NK-92 (cell line): ENCODE measurements at regions not wholly inside any gene's neighbourhood (a gene's known extent, or its start where the extent isn't known, plus 50 kb on each side); places are given as distances from the start of the nearest gene placed in this dataset.

Experiments
- DNase-seq: peaks from one replicate; lab custom pipeline; 2025; ENCODE audit not compliant: unreplicated experiment; lab: John Stamatoyannopoulos, UW

DNA sequence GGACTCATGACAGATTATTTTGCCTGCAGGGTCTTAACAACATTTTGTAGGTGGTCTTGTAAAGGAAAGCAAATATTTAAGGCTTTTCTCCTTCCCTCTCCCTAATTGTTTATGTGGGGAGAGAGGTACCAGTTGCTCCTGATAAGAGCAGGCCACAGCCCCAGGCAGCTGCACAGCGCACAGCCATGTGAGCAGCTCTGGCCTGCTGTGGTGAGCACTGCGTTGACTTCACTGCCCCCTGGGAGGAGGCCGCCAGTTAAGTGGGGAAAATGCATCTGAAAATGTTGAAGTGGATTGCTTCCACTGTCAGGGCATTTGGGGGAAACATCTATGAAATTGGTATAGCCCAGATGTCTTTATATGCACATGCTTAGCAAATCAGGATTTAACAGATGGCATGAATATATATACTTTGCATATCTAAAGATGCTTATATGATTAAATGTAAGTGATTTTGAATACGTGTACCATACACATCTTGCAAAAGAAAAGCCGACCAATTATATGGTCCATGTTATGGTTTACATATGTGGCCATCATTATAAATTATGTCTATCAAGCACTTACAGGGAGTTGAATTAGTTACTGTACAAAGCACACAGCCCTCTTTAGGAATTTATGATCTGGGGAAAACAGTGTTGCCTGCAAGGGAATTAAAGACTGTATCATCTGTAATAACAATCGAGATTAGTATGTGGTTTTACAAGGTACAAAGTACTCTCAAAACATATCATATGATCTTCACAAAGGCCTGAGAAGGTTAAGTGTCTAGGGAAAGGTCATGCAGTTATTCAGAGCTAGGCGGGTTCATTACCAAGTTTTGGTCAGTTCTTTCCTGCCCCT is 132.1 kb downstream of the RHOU start:
- DNase-seq: no peak

DNA sequence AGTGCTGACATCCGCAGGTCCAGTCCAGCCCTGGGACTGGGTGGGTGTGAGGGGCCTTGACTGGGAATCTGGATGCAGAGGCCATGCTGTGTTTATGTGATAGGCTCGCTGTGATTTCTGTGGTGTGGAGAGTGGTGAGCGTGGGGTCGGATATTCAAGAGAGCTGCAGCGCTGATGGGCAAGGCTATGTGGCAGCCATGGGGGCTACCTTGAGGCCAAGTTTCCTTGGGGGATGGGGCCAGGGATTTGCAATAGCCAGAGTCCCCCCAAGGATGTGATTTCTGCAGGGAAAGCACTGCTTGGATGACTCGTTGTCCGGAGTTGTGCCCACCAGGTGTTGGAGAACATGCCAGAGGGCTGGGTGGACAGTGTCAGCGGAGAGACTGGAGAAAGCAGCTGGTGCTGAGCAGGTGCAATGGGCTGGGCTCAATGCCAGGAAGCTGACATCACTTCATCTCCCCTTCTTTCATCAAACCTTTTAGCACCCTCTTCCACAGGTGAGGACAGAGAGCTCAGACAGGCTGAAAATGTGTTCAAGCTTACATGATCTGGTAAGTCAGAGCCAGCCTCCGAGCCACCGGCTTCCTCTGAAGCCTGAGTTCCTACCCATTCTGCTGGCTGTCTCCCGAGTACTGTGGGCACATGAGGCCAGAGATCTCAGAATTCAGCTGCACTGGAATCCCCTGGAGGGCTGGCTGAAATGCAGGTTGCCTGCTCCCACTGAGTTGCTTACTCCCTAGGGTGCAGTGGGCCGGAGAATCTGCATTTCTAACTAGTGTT is 132.9 kb downstream of the RHOU start:
- no peak for DNase-seq

DNA sequence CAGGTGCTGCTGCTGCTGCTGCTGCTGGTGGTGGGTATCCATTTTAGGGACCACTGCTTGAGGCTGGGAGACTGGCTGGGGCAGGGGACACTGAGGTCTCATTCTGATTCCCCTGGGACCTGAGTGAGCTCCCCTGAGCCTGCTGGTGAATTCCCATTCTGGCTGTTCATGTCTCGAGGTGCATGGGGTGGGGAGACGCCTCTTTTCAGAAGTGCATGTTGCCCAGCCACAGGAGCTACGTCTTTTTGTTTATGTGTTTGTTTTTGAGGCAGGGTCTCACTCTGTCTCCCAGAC is 133.4 kb downstream of the RHOU start:
- no peak for DNase-seq

DNA sequence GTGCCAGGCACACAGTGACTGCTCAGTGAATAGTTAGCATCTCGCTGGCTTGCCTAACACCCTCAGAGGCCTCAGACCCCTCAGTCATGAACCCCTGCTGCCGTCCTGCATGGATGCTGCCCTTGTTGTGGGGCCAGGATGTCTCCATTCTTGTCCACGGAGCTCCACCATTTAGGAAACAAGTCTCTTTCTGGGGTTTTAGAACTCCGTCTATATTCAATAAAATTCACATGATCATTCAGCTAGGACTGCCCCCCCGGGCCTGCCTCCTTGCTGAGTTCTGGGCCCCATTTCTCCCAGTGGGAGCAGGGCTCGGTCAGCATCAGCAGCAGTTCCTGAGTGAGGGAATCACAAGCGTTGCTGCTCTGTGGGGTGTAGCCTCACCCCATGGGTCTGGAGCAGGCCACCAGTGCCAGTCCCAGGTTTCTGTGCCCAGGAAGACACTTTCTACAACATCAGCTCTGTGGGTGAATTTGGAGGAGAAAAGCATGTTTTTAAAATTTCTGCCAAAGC is 134.1 kb downstream of the RHOU start:
- DNase-seq: no peak

DNA sequence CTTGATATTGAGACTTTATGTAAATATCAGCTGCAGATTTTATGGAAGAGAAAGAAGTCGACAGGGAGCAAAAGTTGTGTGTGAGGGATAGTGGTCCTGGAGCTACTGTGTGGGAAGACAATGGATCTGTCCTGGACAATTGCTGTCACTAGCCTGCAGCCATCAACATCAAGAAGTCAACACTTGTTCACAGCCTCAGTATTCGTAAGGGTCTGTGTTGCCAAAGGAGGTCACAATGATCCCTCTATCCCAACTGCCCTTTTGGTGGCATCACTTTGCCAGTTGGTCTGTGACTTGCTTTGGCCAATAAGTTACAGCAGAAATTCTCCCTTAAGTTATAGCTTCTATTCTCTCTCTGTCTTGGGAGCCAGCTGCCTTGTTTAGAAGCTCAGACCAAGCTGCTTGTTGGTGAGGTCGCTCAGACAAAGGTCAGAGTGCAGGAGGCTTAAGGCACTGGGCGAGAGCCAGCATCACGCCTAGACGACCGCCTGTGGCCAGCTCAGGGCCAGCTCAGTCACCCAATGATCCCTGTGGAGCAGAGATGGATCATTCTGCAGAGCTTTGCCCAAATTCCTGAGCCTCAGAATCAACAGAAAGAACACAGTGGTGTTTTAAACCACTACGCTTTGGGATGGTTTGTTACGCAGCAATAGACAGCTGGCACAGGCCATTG is 134.9 kb downstream of the RHOU start:
- DNase-seq: no peak

DNA sequence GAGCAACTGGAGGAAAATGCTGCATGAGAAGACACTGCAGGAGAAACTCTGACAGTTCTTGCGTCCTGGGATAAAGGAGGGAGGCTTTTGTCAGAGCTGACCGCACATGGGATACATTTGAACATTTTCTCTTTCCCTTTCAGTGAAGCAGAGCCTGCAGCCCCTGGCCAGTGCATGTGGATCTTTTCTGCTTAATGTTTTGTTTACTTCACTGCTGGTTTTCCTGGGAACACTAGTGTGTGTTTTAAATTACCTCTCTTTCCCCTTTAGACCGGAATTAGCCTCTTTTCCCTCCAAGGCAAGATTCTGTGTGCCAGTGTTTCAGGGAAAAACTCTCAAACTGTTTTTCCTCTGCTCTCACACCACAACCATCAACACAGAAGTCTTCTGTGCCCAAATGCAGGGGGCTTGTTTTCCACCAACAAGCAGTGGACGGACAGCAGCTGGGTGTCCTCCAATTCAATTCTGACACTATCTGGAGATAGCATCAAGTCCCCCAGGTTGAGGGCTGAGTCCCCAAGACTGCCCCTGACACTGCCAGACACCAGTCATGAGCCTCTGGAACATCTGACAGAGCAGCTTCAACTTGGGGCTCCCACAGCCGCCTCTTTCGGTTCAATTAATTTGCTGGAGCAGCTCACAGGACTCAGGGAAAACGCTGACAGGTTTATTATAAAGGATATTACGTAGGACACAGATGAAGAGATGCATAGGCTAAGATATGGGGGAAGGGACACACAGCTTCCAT is 136.2 kb downstream of the RHOU start:
- no peak for DNase-seq

DNA sequence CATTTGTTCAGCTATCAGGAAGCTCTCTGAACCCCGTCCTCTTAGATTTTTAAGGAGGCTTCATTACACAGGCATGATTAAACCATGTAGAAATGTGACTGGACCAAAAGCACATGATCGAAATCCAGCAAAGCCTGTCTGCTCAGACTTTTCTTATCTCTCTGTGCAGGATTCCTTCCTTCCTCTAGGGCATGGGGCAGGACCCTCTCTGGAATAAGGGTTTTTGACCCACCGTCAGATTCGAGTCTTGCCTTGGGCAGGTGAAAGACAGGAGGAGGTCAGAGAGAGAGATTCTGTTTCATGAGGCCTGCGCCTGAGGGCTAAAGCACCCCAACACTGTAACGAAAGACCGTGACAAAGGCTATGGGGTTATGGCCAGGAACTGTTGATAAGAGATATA is 136.8 kb downstream of the RHOU start:
- no peak for DNase-seq

DNA sequence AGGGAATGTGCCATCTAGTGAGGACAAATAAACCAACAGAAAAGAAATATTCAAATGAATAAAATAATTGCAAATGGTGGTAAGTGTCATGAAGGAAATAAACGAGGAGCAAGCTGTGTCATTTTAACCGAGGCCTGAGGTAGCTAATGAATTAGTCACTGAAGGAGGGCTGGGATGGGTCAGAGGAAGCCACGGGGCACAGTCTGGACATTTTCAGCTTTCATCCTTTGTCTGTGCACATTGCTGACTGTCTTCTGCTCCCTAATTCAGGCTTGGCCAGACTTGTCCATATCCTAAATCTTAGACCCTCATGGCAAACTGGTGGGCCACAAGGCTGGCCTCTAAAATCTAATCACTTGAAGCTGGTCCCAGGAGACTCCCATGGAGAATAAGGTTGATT is 138.4 kb downstream of the RHOU start:
- no peak for DNase-seq

DNA sequence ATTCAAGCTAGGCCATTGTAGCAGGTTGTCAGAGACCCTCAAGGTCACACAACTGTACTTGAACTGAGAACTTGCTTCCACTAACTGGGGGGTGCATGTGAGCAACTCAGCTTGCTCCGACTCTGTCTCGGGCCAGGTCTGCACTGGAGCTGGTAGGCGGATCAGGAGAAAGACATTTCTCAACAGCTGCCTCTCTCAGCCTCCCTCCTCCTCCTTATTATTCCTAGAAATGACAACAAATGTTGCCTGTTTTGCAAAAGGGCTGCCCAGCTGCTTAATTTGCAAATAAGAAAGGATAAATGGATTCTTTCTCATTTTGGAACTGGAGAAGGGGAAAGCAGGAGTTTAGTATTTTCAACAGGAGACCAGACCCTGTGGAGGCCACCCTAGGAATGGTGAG is 140.5 kb downstream of the RHOU start:
- no peak for DNase-seq

DNA sequence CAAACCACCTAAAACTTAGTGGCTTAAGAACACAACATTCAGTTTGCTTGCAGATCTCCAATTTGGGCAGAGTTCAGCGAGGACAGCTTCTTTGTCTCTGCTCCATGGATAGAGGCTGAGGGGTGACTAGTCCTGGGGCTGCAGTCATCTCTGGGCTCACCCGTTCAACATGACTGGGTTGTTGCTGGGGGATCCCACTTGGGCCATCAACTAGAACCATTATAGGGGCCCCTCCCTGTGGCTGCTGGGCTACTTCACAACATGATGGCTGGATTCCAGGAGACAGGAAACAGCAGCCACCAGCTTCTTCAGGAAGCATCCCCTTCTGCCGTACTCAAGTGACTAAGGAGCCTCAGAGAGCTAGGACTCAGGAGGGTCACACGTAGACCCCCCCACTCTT is 140.9 kb downstream of the RHOU start:
- DNase-seq: no peak

DNA sequence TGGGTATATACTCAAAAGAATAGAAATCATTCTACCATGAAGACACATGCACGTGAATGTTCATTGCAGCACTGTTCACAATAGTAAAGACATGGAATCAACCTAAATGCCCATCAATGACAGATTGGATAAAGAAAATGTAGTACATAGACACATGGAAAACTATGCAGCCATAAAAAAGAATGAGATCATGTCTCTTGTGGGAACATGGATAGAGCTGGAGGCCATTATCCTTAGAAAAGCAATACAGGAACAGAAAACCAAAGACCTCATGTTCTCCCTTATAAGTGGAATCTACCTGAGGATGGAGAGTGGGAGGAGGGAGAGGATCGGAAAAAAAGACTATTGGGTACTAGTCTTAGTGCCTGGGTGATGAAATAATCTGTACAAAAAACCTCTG is 143.9 kb downstream of the RHOU start:
- no peak for DNase-seq

DNA sequence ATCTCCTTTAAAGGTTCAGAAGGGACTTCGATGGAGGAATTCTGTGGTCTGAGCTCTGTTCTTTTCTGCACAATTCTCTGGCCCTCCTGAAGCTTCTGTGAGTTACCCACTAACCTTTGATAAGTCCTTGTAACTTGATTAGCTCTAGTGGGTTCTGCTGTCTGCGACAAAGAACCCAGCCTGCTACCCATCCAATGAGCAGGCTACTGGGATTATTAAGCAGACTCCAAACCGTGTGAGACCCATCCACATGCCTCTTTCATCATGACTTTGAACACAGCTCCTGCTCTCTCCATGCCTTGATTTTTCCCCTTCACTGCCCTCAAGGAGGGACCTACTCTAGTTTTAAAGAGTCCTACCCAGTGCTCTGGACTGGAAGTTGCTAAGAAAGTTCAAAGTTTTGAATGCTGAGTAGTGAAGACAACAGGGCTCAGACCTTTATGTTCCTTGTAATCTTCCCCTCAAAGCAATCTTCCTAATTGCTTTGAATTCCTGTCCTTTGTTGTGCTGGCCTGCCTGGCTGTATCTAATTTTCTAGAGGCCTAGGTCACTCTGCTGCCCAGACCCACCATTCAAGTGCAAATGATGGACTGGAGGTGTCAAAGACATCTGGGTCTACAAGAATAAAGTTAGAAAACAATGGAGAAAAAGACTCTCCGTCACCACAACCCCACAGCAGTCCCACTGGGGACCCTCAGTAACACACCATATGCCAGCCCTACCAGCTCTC is 146.9 kb downstream of the RHOU start:
- DNase-seq: no peak

DNA sequence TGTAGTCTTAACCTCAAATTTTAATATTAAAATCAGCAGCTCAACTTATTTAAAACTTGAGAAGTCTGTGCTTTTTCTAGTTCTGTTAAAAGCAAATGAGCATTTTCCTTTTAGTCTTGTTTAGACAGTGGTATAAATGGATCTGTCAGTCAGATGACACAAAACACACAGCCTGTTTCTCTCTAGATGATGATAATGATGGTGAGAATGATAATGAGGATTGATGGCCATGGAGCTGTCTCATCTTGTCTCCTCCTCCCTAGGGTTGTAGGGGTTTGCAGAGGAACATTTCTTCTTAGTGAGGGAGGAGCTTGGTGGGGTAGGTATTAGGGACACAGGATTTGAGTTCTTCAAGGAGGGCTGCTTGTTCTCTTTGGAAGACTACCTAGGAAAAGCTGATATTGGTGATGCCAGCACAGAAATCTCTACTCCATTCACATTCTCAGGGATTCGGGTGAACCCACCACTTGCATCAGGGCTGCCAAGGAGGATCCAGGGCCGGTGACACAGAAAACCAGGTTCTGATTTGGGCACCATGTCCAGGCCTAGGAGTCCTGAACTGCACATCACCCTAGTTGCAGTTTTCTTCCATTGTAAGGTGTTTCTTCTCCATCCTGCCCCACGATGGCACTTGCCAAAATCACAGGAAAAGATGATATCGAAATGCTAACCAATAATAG is 147.6 kb downstream of the RHOU start:
- no peak for DNase-seq

DNA sequence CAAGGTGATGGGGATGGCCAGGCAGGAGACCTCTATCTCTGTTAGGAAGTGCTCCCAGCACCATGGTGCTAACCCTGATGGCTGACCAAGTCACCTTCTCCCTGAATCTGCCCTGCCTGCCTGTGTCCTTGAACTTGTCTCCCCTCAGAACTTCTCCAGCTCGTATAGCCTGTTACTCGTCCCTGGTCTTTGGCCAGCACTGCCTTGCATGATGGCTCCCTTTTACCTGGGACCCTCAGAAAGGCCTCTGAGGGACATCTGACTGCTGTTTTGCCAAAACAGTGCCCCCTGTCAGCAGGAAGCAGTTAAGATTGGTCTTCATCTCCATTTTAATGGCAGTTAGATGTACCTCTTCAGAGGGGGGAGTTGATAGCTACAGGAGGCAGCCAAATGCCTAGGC is 148.3 kb downstream of the RHOU start:
- DNase-seq: no peak

DNA sequence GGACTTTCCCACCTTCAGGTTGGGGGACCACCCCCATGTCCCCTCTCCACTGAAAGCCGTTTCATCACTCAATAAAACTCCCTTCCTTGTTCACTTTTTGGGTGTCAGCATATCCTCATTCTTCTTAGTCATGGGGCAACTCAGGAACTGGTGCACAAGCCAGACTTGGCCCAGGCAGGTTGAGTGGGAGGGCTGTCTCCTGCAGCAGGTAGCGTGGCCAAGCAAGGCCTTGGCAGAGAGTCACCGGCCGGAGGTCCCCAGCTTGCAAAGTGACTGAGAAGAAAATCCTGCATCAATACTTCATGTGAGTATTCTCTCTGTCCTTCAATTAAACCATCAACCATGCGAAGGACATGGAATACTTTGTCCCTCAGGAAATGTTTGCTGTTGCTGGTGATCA is 148.9 kb downstream of the RHOU start:
- DNase-seq: no peak

DNA sequence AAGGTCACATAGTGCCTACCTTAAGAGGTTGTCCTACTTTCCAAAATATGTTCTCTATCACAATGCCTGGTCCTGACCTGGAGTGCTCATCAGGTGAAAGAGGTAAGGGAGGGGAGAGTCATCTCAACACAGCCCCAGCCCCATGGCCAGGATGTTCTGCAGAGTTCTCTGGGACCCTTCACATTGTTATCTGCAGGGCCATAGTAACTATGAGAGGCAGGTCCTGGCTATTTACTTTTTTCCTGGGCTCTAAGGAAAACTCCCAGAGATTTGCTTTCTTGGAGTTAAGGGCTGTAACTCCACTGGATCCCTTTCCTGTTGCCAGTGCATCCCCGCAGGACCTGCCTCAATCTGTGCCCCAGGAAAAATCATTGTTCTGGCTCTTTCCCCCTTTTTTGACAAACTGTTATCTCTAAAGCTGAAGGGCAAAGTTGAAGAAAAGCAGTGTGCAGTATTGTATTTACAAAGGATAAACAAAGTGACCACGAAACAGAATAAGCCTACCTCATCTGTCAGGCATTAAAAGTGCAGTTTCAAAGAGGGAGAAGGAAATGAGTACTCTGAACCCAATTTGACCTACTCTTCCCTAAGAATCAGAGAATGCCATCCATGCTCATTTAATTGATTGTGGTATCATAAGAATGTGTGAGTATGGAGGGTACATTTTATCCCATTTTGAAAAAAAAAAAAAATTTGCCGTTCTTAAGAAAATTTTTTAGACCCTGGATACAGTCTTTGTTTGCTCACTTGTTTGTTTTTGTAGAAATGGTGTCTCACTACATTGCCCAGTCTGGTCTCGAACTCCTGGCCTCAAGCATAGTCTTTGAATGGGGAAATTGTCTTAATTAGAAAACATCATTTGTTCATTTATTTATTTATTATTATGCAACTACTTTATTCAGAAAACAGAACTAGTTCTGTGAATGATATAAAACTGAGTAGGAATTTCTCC is 149.6 kb downstream of the RHOU start:
- DNase-seq: no peak

DNA sequence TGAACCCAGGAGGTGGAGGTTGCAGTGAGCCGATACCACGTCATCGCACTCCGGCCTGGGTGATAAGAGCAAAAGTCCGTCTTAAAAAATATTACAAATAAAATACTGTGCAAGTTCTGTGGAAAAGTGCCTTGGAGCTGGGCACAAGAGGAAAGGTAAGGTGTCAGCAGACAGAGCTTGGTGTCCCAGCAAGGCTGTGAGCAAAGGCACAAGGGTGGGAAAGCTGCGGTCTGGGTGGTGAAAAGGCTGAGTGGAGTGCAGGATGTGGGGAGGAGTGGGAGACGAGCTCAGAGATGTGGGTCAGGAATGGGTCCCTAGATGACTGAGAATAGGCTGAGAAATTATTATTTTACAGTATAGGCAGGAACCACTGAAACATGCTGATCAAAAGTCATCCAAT is 150.6 kb downstream of the RHOU start:
- no peak for DNase-seq

DNA sequence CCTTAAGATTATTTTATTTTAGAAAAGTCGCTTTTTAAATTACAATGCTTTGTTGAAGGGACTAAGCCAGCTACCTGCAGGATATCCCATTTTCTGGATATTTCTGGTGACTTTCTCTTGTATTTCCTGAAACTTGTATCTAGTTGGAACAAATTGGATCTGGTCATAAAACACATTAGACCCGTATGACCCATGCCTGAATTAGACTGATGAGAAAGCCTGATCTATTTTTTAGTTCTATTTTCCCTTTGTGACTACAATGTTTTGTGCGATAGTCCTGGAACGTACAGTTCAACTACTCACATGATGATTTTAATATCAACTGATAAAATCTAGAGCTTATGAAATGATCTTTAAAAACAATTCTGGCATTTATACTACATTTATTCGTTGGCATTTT is 151.8 kb downstream of the RHOU start:
- no peak for DNase-seq

DNA sequence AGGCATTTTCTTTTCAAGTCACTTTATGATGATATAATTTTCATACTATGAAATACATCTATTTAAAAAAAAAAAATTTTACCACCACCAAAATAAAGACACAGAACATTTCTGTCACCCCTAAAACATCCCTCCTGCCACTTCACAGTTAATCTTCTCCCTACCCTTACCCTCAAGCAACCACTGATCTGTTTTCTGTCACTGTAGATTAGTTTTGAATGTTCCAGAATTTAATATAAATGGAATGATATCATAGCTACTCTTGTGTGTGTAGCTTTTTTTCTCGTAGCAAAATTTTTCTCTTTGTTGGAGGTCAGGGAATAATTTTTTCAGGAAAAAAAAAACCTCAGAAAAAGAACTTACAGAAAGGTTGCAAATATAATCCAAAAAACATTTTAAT is 152.7 kb downstream of the RHOU start:
- no peak for DNase-seq
